ENCODE measurements at regions not wholly inside any gene's neighbourhood (a gene's known extent, or its start where the extent isn't known, plus 50 kb on each side); places are given as distances from the start of the nearest gene placed in this dataset.
A peak's percentile ranks its signal among the peaks of the same experiment; 100 is the strongest.

GRCh38 chr12:107978641-107979040 lies 150.4 kb upstream of the WSCD2 start:
- no peak for DNase-seq

- no peak for DNase-seq
These were observed 145.2 kb upstream of the WSCD2 start for GRCh38 chr12:107983756-107984472.

- no peak for DNase-seq
These were observed 144.1 kb upstream of the WSCD2 start for GRCh38 chr12:107984973-107985372.

DNA sequence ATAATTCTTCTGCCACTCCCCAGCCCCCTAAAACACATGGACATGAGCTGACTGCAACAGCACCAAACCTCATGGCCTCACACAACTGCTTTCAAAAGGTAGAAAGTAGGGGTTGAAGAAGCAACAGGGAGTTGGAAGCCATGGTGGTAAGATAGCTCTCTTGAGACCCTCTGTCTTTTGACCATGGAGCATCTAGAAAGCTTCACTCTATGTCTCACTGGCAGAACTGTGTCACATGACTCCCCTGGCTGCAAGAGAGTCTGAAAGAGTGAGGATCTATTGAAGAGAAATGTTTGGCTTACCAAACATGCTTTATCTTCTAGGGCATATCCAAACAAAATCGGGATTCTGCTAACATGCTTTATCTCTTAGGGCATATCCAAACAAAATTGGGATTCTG lies 142.9 kb upstream of the WSCD2 start:
- DNase-seq: no peak

DNA sequence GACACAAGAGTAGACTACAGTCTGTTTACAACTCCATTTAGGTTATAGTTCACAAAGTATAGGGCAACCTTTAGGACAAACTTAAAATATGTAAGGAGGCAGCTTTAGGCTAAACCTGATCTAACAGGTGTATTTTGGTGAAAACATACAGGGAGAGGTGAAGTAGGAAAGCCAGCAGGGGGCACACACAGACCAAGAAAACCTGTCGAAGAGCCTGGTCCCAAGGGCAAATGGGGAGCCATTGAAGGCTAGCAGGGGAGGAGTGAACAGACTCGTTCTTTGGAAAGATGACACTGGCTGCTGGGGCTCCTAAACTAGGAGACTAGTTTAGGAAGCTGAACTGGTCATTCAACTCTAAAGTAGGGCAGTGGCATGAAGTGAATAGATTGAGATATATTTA lies 138.8 kb upstream of the WSCD2 start:
- peak; percentile 2 for DNase-seq

DNA sequence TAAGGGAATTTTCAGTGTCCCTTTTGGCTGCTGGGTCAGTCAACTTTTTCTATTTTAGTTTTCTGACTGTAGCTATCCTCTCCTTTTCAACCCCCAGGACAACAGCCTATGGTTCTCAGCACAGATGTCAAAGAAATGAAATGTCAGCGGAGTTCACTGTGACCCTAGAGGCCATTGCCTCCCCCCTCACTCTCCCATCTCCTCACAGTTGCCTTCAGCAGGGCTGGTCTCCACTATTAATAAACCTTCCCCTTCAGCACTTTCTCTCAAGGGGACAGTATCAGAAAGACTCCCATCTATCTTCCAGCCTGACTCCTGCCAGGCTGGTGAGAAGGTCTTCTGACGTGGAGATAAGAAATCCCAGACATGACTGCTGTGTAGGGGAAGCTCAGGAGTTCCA lies 137.1 kb upstream of the WSCD2 start:
- no peak for DNase-seq

DNA sequence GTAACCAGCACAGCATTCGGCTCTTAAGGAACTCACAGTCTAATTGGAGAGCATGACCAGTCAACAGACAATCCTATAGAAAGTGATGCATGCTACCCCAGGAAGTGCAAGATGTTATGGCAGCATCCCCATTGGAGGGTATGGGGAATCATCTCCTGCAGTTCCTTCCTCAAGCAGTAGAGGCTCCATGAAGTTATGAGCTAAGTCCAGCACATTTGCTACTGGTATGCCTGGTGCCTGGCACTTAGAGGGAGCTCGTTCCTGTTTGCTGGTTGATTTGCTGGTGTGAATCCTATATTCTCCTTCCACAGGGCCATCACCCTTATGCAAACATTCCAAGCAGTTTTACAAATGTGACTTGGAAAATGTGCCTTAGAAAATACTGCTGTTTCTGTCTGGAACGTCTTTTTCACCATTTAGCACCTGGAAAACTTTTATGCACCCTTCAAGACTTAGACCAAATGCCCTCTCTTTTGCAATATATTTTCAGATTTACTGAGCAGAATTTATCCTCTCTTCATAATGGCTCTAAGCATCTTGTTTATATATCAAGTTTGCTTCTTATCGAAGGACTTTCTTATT lies 136.1 kb upstream of the WSCD2 start:
- no peak for DNase-seq

- no peak for DNase-seq
These were observed 130.2 kb upstream of the WSCD2 start for GRCh38 chr12:107998863-107999262.

DNA sequence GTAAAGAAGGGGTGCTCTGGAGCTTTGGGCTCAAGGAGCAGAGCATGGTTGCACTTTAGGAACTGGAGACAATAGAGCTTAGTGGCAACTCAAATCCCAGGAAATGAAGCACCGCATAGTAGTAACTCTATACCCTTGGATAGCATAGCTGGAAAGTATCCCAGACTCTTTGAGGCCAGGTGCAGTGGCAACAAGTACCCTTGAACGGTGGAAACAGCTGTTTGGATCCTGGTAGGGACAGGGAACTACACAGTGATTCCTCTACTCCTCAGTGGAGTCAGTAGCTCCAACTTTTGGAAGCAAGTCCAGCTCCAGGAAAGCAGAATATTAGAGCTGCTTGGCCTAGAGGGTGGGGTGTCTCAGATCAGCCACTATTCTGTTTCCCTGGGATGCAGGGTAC lies 129.0 kb upstream of the WSCD2 start:
- DNase-seq: no peak

- DNase-seq: no peak
These were observed 124.8 kb upstream of the WSCD2 start for GRCh38 chr12:108004319-108004718.

- no peak for DNase-seq
These were observed 120.8 kb upstream of the WSCD2 start for GRCh38 chr12:108008163-108008905.

DNA sequence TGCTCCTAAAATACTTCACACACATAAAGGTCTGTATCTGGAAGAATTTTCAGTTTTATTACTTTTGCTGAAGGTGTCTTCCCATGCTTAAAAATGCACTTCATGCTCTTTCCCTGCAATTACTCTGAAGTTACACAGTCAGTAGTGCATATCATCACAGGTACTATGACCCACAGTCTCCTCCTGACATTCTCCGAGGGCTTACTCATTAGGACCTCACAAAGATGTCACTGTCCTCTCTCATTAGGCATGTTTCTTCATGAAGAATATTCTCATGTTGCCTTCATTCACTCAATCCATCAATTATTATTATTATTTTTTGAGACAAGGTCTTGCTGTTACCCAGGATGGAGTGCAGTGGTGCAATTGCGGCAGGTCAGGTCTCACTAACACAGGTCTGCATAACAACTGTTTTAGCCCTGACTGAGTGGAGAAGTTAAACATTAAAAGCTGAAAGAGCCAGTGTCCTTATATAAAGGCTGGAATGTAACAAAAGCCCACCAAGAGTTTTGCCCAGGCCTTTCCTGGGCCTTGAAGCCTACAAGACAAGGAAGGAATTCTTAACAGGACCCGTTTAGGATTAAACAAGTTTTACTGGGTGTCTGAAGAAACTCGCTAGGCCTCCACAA lies 119.5 kb upstream of the WSCD2 start:
- no peak for DNase-seq

DNA sequence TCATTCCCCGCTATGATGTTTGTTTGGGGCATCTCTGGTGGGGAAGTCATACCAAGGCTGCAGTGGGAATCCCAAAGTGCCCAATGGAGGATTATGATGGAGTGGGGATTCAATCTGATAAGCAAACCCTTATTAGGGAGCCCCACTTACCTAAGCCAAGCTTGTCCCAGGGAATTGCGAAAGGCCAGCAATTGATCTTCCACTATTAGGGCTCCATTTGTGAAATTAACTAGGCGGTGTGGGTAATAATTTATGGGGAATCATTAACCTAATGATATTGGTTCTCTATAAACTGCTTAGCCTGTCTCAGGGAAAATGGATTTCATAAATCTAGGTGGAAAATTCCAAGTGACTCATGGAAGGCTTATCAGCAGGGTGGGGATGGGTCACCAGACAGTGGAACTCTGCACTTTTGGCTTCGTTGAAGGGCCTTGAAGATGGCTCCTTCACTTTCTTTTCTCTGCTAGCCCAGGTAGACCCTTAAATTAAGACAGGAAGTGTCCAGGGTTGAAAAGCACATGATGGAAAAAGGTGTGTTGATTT lies 113.0 kb upstream of the WSCD2 start:
- DNase-seq: no peak

GRCh38 chr12:108017472-108018057 lies 111.5 kb upstream of the WSCD2 start:
- DNase-seq: no peak

GRCh38 chr12:108019862-108020261 lies 109.2 kb upstream of the WSCD2 start:
- no peak for DNase-seq

- DNase-seq: no peak
These were observed 107.9 kb upstream of the WSCD2 start for GRCh38 chr12:108021141-108021540.

GRCh38 chr12:108021949-108022522 lies 107.1 kb upstream of the WSCD2 start:
- DNase-seq: no peak

DNA sequence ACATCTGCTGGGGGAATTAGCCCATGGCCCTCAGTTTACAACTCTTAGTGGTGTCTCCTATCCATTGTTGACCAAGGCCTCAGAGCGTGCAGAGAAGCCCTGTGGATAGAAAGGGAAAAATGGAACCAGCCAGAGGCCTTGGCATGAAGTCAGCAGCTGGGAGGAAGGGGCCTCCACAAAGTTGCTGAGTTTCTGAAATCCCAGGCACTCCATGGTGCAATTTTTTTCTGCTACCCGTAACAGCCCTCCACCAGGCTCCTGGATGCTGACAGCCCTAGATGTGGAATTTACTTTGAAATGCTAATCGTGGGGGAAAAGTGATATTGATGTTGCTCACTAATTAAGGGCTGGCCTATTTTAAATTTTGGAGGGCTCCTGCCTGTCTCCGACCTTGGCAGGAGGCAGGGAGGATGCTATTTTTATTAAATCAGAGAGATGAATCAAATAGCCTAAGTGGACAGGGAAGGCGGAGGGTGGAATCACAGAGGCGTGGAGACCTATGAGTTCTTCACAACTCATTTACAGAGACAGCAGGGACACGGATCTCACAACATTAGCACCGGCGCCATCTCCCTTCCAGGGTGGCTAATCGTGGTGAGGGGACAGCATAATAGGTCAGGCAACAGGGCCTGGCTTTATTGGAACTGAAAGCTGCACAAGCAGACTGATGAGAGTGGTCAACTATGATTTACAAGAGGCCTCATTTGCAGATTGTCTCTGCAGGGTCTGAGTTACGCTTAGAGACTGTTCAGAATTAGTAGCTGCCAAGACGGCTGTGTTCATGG lies 99.8 kb upstream of the WSCD2 start:
- DNase-seq: no peak

GRCh38 chr12:108033090-108033489 lies 96.0 kb upstream of the WSCD2 start:
- no peak for DNase-seq

- no peak for DNase-seq
These were observed 93.7 kb upstream of the WSCD2 start for GRCh38 chr12:108035372-108035771.

DNA sequence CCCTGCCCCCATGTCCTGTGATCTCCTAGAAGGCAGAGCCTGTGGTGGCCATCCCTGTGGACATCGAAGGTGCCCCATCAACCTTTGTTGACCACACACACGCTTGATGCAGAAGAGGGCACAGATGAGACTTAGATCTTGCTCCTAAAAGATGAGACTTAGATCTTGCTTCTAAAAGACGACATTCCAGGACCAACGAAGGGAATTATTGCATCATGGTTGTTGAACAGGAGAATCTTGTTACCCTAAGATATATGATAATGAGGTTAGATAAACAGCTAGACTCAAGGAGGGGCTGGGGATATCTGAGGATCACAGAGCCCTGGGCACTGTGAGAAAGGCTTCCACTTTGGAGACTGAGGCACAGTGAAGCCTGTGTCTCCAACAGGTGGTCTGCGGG lies 91.1 kb upstream of the WSCD2 start:
- DNase-seq: no peak

Measured in right kidney (tissue), 1 donor.